Medulla oblongata (tissue), 1 donor: ENCODE measurements at regions not wholly inside any gene's neighbourhood (a gene's known extent, or its start where the extent isn't known, plus 50 kb on each side); places are given as distances from the start of the nearest gene placed in this dataset.

Source experiments
- DNase-seq: peaks from one replicate; pipeline ENCODE4 v3.0.0-alpha.2; 2015; ENCODE audit errors: extremely low spot score

DNA sequence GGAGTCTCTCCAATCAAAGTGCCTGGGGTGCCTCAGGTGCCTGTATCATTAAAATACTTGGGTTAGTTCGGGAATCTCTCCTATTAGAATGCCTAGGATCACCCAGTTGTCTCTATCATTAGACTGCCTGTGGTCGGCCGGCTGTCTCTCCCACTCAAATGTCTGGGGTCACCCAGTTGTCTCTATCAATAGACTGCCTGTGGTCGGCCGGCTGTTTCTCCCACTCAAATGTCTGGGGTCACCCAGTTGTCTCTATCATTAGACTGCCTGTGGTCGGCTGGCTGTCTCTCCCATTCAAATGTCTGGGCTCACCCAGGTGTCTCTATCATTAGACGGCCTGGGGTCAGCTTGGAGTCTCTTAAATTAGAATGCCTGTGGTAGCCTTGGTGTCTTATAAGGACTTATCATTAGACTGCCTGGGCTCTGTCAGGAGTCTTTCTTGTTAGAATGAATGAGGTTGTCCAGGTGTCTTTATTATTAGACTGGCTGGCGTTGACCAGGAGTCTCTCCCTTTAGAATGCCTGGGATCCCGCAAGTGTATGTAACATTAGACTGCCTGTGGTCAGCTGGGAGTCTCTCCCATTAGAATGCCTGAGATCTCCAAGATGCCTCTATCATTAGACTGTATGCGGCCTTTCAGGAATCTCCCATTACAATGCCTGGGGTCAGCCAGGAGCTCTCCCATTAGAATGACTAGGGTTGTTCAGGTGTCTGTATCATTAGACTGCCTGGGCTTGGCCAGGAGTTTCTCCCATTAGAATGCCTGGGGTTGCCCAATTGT lies 1555.5 kb downstream of the UQCRFS1 start:
- DNase-seq: no peak

DNA sequence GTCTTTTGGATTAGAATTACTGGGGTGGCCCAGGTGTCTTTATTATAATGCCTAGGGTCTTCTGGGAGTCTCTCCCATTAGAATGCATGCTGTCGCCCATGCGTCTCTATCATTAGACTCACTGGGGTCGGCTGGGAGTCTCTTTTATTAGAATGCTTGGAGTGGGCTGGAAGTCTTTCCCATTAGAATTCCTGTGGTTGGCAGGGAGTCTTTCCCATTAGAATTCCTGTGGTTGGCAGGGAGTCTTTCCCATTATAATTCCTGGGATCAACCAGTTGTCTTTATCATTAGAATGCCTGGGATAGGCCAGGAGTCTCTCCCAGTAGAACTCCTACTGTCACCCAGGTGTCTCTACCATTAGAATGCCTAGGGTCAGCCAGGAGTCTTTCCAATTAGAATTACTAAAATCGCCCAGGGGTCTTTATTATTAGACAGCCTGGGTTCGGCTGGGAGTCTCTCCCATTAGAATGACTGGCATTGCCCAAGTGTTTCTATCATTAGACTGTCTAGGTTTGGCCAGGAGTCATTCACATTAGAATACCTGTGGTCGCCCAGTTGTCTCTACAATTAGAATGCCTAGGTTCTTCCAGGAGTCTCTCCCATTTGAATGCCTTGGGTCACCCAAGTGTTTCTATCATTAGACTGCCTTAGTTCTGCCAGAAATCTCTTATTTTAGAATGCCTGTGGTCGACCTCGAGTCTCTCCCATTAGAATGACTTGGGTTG lies 1558.5 kb downstream of the UQCRFS1 start:
- DNase-seq: no peak

GRCh38 chr19:27652796-27653195 lies 1560.2 kb downstream of the UQCRFS1 start:
- DNase-seq: no peak

DNA sequence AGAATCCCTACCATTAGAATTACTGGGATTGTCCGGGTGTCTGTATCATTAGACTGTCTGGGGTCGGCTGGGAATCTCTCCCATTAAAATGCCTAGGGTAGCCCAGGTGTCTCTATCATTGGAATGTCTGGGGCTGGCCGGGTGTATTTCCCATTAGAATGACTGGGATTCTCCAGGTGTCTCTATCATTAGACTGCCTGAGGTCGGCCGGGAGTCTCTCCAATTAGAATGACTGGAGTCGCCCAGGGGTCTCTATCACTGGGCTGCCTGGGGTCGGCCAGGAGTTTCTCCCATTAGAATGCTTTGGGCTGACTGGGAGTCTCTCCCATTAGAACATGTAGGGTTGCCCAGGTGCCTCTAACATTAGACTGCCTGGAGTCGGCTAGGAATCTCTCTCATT lies 1560.7 kb downstream of the UQCRFS1 start:
- DNase-seq: no peak

GRCh38 chr19:27647423-27647822 lies 1565.5 kb downstream of the UQCRFS1 start:
- DNase-seq: no peak

DNA sequence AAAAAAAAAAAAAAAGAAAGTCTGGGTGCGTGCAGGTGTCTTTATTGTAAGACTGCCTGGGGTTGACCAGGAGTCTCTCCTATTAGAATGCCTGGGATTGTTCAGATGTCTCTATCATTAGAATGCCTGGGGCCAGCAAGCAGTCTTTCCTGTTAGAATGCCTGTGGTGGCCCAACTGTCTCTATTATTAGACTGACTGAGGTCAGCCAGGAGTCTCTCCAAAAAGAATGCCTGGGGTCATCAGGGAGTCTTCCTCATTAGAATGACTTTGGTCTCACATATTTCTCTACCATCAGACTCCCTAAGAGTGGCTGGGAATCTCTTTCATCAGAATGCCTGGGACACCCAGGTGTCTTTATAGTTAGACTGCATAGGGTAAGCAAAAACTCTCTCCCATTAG lies 1577.5 kb downstream of the UQCRFS1 start:
- DNase-seq: no peak

- no peak for DNase-seq
Observed at GRCh38 chr19:27618006-27618405, 1594.9 kb downstream of the UQCRFS1 start.

GRCh38 chr19:27580906-27581305 lies 1632.0 kb downstream of the UQCRFS1 start:
- no peak for DNase-seq
